SK-N-SH (cell line): ENCODE measurements at regions not wholly inside any gene's neighbourhood (a gene's known extent, or its start where the extent isn't known, plus 50 kb on each side); places are given as distances from the start of the nearest gene placed in this dataset.

Source experiments
- CTCF ChIP-seq: fragments of 200-600 bp; sonication (generic); IDR thresholded peaks from 2 replicates; pipeline ENCODE4 v1.6.1; 2017; ENCODE audit warnings: antibody characterized with exemption, mild to moderate bottlenecking, moderate library complexity
- EP300 ChIP-seq, 2 experiments: IDR thresholded peaks; 2 replicates each; pipeline versions ENCODE4 v1.4.0 to v1.6.1; 2012; ENCODE audit warnings: borderline replicate concordance in 1 of 2, low read depth in 1 of 2, low read length in 1 of 2
- EZH2phosphoT487 ChIP-seq: fragments of 200-600 bp; sonication (generic); IDR thresholded peaks from 2 replicates; pipeline ENCODE4 v1.6.1; 2017; ENCODE audit warnings: low read depth, mixed run types, mild to moderate bottlenecking, antibody characterized with exemption, moderate library complexity, borderline replicate concordance
- MEF2A ChIP-seq: IDR thresholded peaks from 2 replicates; pipeline ENCODE4 v1.4.0; 2012; ENCODE audit warnings: low read depth, borderline replicate concordance
- MXI1 ChIP-seq: IDR thresholded peaks from 2 replicates; pipeline ENCODE4 v1.6.1; 2012; ENCODE audit warnings: mild to moderate bottlenecking, low read depth, low read length, improper control_type of control experiment
- POLR2AphosphoS5 ChIP-seq: IDR thresholded peaks from 2 replicates; pipeline ENCODE4 v1.6.1; 2012; ENCODE audit warnings: low read depth, low read length
- RAD21 ChIP-seq: IDR thresholded peaks from 2 replicates; pipeline ENCODE4 v1.6.1; 2012; ENCODE audit warnings: mild to moderate bottlenecking, low read length
- RCOR1 ChIP-seq: fragments of 150-350 bp; IDR thresholded peaks from 2 replicates; pipeline ENCODE4 v1.6.1; 2017; ENCODE audit warnings: antibody characterized with exemption, low read length
- RFX5 ChIP-seq: IDR thresholded peaks from 2 replicates; pipeline ENCODE4 v1.6.1; 2012; ENCODE audit warnings: mild to moderate bottlenecking, improper control_type of control experiment, low read length
- TAF1 ChIP-seq: IDR thresholded peaks from 2 replicates; pipeline ENCODE4 v1.6.1; 2012; ENCODE audit warnings: low read depth, mild to moderate bottlenecking, low read length, moderate library complexity, borderline replicate concordance

- TF ChIP-seq CTCF (no peak), EZH2phosphoT487 (no peak), TAF1 (no peak), POLR2AphosphoS5 (no peak), MEF2A (no peak), RFX5 (no peak), RCOR1 (no peak), MXI1 (no peak), EP300 (IDR thresholded peaks at IDR 0.05; ENCODE audit: borderline replicate concordance in 1 of 2, low read depth in 1 of 2, low read length in 1 of 2) (no peak), RAD21 (no peak)
These were observed 137.9 kb upstream of the PRR23C start for GRCh38 chr3:139182598-139182997.
